Neural cell (in vitro differentiated cells): ENCODE measurements at regions not wholly inside any gene's neighbourhood (a gene's known extent, or its start where the extent isn't known, plus 50 kb on each side); places are given as distances from the start of the nearest gene placed in this dataset.

Source experiments
- EP300 ChIP-seq: fragments of 450-650 bp; conservative IDR thresholded peaks from 2 replicates; pipeline ENCODE4 v1.6.1; 2014; ENCODE audit warnings: antibody characterized with exemption, mild to moderate bottlenecking, moderate library complexity; ENCODE audit not compliant: poor library complexity, severe bottlenecking
- EZH2 ChIP-seq: fragments of 200-600, 300-800 bp; shearing (Covaris generic), sonication (generic); IDR thresholded peaks from 2 replicates; pipeline ENCODE4 v1.6.1; 2014; ENCODE audit warnings: antibody characterized with exemption, low read length, borderline replicate concordance, mild to moderate bottlenecking; ENCODE audit not compliant: insufficient read depth, poor library complexity, severe bottlenecking
- MXI1 ChIP-seq: fragments of 450-650 bp; conservative IDR thresholded peaks from 2 replicates; pipeline ENCODE4 v1.6.1; 2014; ENCODE audit warnings: antibody characterized with exemption, mild to moderate bottlenecking; ENCODE audit not compliant: poor library complexity, severe bottlenecking
- POLR2AphosphoS5 ChIP-seq: IDR thresholded peaks from 2 replicates; pipeline ENCODE4 v1.6.1; 2012
- RAD21 ChIP-seq: fragments of 450-650 bp; conservative IDR thresholded peaks from 2 replicates; pipeline ENCODE4 v1.6.1; 2014; ENCODE audit warnings: antibody characterized with exemption, mild to moderate bottlenecking, moderate library complexity
- SMC3 ChIP-seq: fragments of 450-650 bp; conservative IDR thresholded peaks from 2 replicates; pipeline ENCODE4 v1.6.1; 2014; ENCODE audit warnings: antibody characterized with exemption, mild to moderate bottlenecking, moderate library complexity; ENCODE audit not compliant: poor library complexity
- TAF1 ChIP-seq: IDR thresholded peaks from 2 replicates; pipeline ENCODE4 v1.6.1; 2012; ENCODE audit warnings: low read depth
- TF ChIP-seq, protein P1 (sequence below): fragments of 450-650 bp; IDR thresholded peaks from 2 replicates; pipeline ENCODE4 v1.5.1; 2014; ENCODE audit warnings: antibody characterized with exemption, mild to moderate bottlenecking, moderate library complexity; ENCODE audit not compliant: poor library complexity, severe bottlenecking
- TF ChIP-seq, protein P2 (sequence below): IDR thresholded peaks from 2 replicates; pipeline ENCODE4 v1.6.1; 2012; ENCODE audit warnings: borderline replicate concordance

DNA sequence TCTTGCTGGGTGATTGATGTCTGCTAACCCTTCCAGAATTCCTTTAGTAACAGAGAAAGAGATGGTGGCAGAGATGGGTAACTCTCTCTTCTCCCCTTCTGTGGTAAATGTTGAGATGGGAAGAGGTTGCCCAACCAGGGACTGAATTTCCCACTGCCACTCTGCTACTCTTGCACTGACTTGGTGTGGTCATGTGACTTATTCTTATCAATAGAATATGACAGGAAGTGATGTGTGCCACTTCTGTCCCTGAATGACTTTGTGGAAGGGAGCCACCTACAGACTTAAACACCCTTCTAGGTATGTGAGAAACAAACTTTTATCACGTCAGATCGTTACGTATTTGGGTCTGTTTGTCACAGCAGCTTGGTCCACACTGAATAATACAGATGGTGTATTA lies 132.9 kb downstream of the ZNF621 start:
- TF ChIP-seq, protein P1, sequence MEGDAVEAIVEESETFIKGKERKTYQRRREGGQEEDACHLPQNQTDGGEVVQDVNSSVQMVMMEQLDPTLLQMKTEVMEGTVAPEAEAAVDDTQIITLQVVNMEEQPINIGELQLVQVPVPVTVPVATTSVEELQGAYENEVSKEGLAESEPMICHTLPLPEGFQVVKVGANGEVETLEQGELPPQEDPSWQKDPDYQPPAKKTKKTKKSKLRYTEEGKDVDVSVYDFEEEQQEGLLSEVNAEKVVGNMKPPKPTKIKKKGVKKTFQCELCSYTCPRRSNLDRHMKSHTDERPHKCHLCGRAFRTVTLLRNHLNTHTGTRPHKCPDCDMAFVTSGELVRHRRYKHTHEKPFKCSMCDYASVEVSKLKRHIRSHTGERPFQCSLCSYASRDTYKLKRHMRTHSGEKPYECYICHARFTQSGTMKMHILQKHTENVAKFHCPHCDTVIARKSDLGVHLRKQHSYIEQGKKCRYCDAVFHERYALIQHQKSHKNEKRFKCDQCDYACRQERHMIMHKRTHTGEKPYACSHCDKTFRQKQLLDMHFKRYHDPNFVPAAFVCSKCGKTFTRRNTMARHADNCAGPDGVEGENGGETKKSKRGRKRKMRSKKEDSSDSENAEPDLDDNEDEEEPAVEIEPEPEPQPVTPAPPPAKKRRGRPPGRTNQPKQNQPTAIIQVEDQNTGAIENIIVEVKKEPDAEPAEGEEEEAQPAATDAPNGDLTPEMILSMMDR, result no peak
- TF ChIP-seq TAF1 (no peak), EP300 (no peak), POLR2AphosphoS5 (no peak), RAD21 (no peak), EZH2 (no peak), SMC3 (no peak), MXI1 (no peak)
- TF ChIP-seq, protein P2, sequence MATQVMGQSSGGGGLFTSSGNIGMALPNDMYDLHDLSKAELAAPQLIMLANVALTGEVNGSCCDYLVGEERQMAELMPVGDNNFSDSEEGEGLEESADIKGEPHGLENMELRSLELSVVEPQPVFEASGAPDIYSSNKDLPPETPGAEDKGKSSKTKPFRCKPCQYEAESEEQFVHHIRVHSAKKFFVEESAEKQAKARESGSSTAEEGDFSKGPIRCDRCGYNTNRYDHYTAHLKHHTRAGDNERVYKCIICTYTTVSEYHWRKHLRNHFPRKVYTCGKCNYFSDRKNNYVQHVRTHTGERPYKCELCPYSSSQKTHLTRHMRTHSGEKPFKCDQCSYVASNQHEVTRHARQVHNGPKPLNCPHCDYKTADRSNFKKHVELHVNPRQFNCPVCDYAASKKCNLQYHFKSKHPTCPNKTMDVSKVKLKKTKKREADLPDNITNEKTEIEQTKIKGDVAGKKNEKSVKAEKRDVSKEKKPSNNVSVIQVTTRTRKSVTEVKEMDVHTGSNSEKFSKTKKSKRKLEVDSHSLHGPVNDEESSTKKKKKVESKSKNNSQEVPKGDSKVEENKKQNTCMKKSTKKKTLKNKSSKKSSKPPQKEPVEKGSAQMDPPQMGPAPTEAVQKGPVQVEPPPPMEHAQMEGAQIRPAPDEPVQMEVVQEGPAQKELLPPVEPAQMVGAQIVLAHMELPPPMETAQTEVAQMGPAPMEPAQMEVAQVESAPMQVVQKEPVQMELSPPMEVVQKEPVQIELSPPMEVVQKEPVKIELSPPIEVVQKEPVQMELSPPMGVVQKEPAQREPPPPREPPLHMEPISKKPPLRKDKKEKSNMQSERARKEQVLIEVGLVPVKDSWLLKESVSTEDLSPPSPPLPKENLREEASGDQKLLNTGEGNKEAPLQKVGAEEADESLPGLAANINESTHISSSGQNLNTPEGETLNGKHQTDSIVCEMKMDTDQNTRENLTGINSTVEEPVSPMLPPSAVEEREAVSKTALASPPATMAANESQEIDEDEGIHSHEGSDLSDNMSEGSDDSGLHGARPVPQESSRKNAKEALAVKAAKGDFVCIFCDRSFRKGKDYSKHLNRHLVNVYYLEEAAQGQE, result no peak
